Activated naive CD8-positive, alpha-beta T cell (primary cell): ENCODE measurements at regions not wholly inside any gene's neighbourhood (a gene's known extent, or its start where the extent isn't known, plus 50 kb on each side); places are given as distances from the start of the nearest gene placed in this dataset.
"Not testable (repeated sequence)": the region's sequence is repeated elsewhere in the genome, so short reads cannot be mapped to it uniquely, and the experiment has no call there.

ENCODE experiments used
- H3K27ac Mint-ChIP-seq: one replicate; pipeline ENCODE4 v1.8.0; 2021; ENCODE audit warnings: mixed read lengths
- H3K27me3 Mint-ChIP-seq: one replicate; pipeline ENCODE4 v1.8.0; 2021; ENCODE audit warnings: mixed read lengths
- H3K36me3 Mint-ChIP-seq: one replicate; pipeline ENCODE4 v1.8.0; 2021; ENCODE audit warnings: mixed read lengths
- H3K4me1 Mint-ChIP-seq: one replicate; pipeline ENCODE4 v1.8.0; 2021; ENCODE audit warnings: low read depth, mixed read lengths
- H3K4me3 Mint-ChIP-seq: one replicate; pipeline ENCODE4 v1.8.0; 2021; ENCODE audit warnings: mild to moderate bottlenecking, mixed read lengths
- H3K9me3 Mint-ChIP-seq: one replicate; pipeline ENCODE4 v1.8.0; 2021; ENCODE audit warnings: low read depth, mixed read lengths

DNA sequence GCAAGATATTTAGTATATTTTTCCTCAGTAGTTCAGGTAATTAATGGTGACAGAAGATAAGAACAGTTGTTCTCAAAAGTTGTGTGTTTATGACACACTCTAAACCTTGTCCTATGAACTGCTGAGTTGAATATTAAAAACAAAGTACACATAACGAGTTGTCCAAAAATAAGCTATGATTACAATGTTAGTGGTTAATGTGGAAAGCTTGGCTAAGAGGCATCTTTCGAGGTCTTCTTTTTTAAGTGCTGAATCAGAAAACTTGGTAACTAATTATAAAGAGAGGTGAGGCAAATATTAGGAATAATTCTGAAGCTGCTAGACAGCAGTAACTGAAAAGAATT lies 1088.7 kb downstream of the SUCLG1 start:
- Mint-ChIP-seq H3K4me3 (no peak overlapping the region), H3K27ac (no peak overlapping the region), H3K4me1 (no peaks in the 10 kb centered on the region), H3K36me3 (no peaks in the 10 kb centered on the region), H3K27me3 (no peaks in the 10 kb centered on the region), H3K9me3 (peaks cover 1% of the 10 kb centered on the region)

DNA sequence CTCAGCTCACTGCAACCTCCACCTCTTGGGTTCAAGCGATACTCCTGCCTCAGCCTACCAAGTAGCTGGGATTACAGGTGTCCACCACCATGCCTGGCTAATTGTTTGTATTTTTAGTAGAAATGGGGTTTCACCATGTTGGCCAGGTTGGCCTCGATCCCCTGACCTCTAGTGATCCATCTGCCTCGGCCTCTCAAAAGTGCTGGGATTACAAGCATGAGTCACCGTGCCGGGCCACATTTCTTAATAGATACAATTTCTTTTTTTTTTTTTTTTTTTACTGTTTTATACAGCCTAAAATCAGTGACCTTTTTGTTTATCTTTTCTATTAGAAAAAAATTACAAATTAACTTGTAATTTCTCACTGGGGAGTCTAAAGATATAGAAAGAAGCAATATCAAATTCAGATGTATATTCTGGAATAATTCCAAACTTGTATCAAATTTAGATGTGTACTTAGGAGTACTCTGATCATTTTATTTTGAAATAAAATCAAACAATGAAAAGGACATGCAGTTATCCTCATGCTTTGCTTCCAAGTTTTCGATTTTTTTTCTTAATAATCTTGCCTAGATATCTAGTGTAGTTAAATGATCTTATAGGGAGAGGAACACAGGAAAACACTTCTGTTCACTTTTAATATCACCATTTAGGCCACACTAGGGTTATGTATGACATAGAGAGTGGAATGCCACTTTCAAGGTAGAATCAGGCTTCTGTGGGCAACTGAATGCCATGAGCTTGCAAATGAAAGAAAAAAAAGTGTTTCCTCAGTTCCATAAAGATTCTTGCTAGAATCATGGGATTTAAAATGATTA lies 1089.3 kb downstream of the SUCLG1 start:
- Mint-ChIP-seq H3K9me3 (peaks cover 3% of the 10 kb centered on the region), H3K27me3 (no peaks in the 10 kb centered on the region), H3K4me3 (no peak overlapping the region), H3K36me3 (no peaks in the 10 kb centered on the region), H3K4me1 (no peaks in the 10 kb centered on the region), H3K27ac (no peak overlapping the region)

DNA sequence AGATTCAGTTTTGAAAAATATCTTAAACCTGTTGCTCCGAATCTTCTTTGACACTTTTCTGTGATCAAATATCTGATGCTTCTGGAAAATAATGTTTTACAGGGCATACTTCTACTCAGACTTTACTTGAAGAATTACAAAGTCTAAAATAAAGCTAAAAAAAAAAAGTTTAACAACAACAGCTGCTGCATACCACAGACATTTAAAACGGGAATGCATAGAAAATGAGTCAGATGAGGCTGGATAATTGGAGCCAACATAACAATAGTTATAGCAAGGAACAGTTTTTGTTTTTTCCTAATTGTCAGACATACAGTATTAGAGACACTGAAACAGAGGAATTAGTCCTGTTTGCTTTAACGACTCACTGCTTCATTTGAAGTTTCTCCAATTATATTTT lies 1090.2 kb downstream of the SUCLG1 start:
- H3K27me3 Mint-ChIP-seq = no peaks in the 10 kb centered on the region
- H3K4me1 Mint-ChIP-seq = no peaks in the 10 kb centered on the region
- H3K9me3 Mint-ChIP-seq = peaks cover 3% of the 10 kb centered on the region
- no peaks in the 10 kb centered on the region for H3K36me3 Mint-ChIP-seq
- no peak overlapping the region for H3K4me3 Mint-ChIP-seq
- no peak overlapping the region for H3K27ac Mint-ChIP-seq

DNA sequence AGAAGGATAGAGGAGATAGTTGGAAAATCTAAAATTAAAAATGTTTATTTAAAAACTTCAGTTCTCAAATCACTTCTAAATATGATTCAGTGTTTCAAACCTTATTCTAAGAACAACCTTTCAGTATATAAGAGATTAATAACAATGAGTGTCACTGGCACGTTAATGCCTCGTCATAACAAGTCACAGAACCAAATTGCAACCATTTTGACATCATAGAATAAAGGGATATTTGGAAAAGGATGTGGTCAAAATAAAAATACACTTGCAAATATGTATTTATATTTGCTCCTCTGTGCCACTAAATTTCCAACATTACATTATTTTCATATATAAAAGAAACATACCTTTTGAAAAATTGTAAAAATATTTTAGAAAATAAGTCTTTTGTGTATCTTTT lies 1090.6 kb downstream of the SUCLG1 start:
- Mint-ChIP-seq H3K27me3 (no peaks in the 10 kb centered on the region), H3K4me1 (no peaks in the 10 kb centered on the region), H3K36me3 (no peaks in the 10 kb centered on the region), H3K27ac (no peak overlapping the region), H3K4me3 (no peak overlapping the region), H3K9me3 (peaks cover 3% of the 10 kb centered on the region)

- no peak overlapping the region for H3K27ac Mint-ChIP-seq
- no peaks in the 10 kb centered on the region for H3K36me3 Mint-ChIP-seq
- H3K4me3 Mint-ChIP-seq = no peak overlapping the region
- H3K9me3 Mint-ChIP-seq = peaks cover 8% of the 10 kb centered on the region
- no peaks in the 10 kb centered on the region for H3K4me1 Mint-ChIP-seq
- H3K27me3 Mint-ChIP-seq = no peaks in the 10 kb centered on the region
Observed at GRCh38 chr2:83365476-83365875, 1093.6 kb downstream of the SUCLG1 start.

- Mint-ChIP-seq H3K27ac (no peak overlapping the region), H3K9me3 (peaks cover 8% of the 10 kb centered on the region), H3K36me3 (no peaks in the 10 kb centered on the region)
Observed at GRCh38 chr2:83364264-83364663, 1094.8 kb downstream of the SUCLG1 start.

DNA sequence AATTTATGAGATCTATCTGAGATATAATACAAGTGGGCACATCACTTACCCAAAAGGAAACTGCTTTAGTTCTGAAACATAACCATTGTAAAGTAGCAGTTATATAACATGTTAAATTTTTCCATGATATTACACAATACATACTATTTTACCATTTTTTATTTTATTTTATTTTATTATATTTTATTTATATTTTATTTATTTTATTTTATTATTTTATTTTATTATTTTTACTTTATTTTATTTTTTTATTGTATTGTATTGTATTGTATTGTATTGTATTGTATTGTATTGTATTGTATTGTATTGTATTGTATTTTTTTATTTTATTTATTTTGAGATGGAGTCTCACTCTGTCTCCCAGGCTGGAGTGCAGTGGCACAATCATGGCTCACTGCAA lies 1095.9 kb downstream of the SUCLG1 start:
- H3K4me1 Mint-ChIP-seq, H3K9me3 Mint-ChIP-seq, H3K36me3 Mint-ChIP-seq, H3K4me3 Mint-ChIP-seq, H3K27me3 Mint-ChIP-seq, H3K27ac Mint-ChIP-seq: not testable (repeated sequence)

More at GRCh38 chr2:83364264-83364663, 1094.8 kb downstream of the SUCLG1 start:
- Mint-ChIP-seq H3K27me3 (no peaks in the 10 kb centered on the region), H3K4me1 (no peaks in the 10 kb centered on the region), H3K4me3 (no peak overlapping the region)

DNA sequence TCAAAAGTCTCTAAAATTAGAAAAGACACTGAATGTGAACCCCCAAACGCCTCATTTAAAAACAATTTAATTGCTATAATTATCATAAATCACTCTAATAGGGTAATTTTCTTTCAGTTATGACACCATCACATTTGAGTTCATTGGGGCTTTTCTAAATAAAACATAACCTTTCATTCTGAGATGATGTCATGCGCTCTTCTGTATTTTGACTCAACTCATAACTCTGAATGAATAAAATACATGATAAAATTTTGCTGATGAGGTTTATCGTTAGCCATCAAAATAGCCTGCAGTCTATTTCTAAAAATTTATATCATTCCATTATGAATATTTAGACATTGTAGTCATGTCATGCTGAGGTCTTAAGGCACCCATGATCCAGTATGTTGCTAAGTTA lies 1099.7 kb downstream of the SUCLG1 start:
- no peak overlapping the region for H3K27ac Mint-ChIP-seq
- no peaks in the 10 kb centered on the region for H3K27me3 Mint-ChIP-seq
- no peaks in the 10 kb centered on the region for H3K4me1 Mint-ChIP-seq
- no peaks in the 10 kb centered on the region for H3K36me3 Mint-ChIP-seq
- H3K4me3 Mint-ChIP-seq = no peak overlapping the region
- H3K9me3 Mint-ChIP-seq = peaks cover 8% of the 10 kb centered on the region

DNA sequence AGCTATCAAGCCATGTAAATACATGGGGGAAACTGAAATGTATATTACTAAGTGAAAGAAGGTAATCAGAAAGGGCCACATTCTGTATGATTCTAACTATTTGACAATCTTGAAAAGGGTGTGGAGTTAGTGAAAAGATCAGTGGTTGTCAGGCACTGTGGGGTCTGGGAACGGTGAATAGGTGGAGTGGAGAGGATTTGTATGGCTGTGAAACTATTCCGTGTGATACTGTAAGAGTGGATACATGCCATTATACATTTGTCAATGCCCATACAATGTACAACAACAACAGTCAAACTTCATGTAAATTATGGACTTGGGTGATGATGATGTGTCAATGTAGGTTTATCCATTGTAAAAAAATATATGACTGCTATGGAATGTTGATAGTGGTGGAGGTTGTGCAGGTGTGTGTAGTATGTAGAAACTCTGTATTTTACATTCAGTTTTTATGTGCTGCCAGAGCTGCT lies 1116.2 kb downstream of the SUCLG1 start:
- no peaks in the 10 kb centered on the region for H3K36me3 Mint-ChIP-seq
- H3K4me3 Mint-ChIP-seq = no peak overlapping the region
- H3K27ac Mint-ChIP-seq = no peak overlapping the region
- no peaks in the 10 kb centered on the region for H3K4me1 Mint-ChIP-seq
- peaks cover 4% of the 10 kb centered on the region for H3K9me3 Mint-ChIP-seq
- H3K27me3 Mint-ChIP-seq = no peaks in the 10 kb centered on the region

DNA sequence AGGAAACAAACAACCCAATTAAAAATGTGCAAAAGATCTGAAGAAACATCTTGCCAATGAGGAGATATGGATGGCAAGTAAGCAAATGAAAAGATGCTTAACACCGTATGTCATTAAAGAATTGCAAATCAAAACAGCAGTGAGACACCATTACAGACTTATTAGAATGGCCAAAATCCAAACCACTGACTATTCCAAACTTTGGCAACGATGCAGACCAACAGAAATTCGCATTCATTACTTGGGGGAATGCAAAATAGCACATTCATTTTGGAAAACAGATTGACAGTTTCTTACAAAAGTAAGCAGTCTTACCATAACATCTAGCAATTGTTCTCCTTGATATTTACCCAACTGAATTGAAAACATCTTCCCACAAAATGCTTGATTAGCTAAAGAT lies 1118.7 kb downstream of the SUCLG1 start:
- no peaks in the 10 kb centered on the region for H3K4me1 Mint-ChIP-seq
- H3K4me3 Mint-ChIP-seq = no peak overlapping the region
- no peaks in the 10 kb centered on the region for H3K27me3 Mint-ChIP-seq
- peak overlapping the region; percentile 14 for H3K27ac Mint-ChIP-seq
- H3K36me3 Mint-ChIP-seq = no peaks in the 10 kb centered on the region
- peaks cover 2% of the 10 kb centered on the region for H3K9me3 Mint-ChIP-seq

- H3K36me3 Mint-ChIP-seq, H3K9me3 Mint-ChIP-seq, H3K4me1 Mint-ChIP-seq, H3K27me3 Mint-ChIP-seq, H3K4me3 Mint-ChIP-seq, H3K27ac Mint-ChIP-seq: not testable (repeated sequence)
Observed at GRCh38 chr2:83339942-83340341, 1119.1 kb downstream of the SUCLG1 start.

- H3K27me3 Mint-ChIP-seq = no peaks in the 10 kb centered on the region
- H3K4me1 Mint-ChIP-seq = no peaks in the 10 kb centered on the region
- no peak overlapping the region for H3K27ac Mint-ChIP-seq
- H3K9me3 Mint-ChIP-seq = peaks cover 5% of the 10 kb centered on the region
- no peaks in the 10 kb centered on the region for H3K36me3 Mint-ChIP-seq
- H3K4me3 Mint-ChIP-seq = no peak overlapping the region
Observed at GRCh38 chr2:83331810-83332209, 1127.3 kb downstream of the SUCLG1 start.

GRCh38 chr2:83323038-83323437 lies 1136.0 kb downstream of the SUCLG1 start:
- Mint-ChIP-seq H3K27me3 (no peaks in the 10 kb centered on the region), H3K4me1 (no peaks in the 10 kb centered on the region), H3K4me3 (no peak overlapping the region), H3K36me3 (no peaks in the 10 kb centered on the region), H3K27ac (no peak overlapping the region), H3K9me3 (peaks cover 18% of the 10 kb centered on the region)

GRCh38 chr2:83320053-83320452 lies 1139.0 kb downstream of the SUCLG1 start:
- H3K36me3 Mint-ChIP-seq = no peaks in the 10 kb centered on the region
- peaks cover 18% of the 10 kb centered on the region for H3K9me3 Mint-ChIP-seq
- no peaks in the 10 kb centered on the region for H3K27me3 Mint-ChIP-seq
- no peaks in the 10 kb centered on the region for H3K4me1 Mint-ChIP-seq
- H3K4me3 Mint-ChIP-seq = no peak overlapping the region
- H3K27ac Mint-ChIP-seq = no peak overlapping the region

GRCh38 chr2:83305758-83306378 lies 1153.2 kb downstream of the SUCLG1 start:
- Mint-ChIP-seq H3K27ac (no peak overlapping the region), H3K9me3 (peaks cover 1% of the 10 kb centered on the region), H3K36me3 (no peaks in the 10 kb centered on the region), H3K27me3 (no peaks in the 10 kb centered on the region), H3K4me3 (no peak overlapping the region), H3K4me1 (no peaks in the 10 kb centered on the region)

DNA sequence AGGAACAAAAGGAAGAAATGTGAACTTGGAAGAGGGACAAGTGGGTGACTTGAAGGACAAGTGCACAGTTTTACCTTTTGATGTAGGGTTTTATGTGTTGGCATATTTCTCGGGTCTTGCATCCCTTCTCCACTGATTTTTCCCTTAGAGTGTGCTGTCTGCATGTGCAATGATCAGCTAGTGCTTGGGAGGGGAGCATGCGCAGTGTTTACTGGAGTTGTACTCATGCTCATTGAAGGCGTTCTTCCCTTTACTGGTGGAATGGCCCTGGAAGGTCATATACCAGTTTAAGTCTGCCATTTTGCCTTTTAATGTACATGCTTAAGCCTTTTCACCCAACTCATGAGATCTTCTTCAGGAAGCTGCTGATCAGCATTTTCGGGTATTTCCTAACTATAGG lies 1168.0 kb downstream of the SUCLG1 start:
- Mint-ChIP-seq H3K27me3 (no peaks in the 10 kb centered on the region), H3K9me3 (peaks cover 7% of the 10 kb centered on the region), H3K27ac (no peak overlapping the region), H3K4me1 (no peaks in the 10 kb centered on the region), H3K36me3 (no peaks in the 10 kb centered on the region), H3K4me3 (no peak overlapping the region)
